ENCODE measurements at regions not wholly inside any gene's neighbourhood (a gene's known extent, or its start where the extent isn't known, plus 50 kb on each side); places are given as distances from the start of the nearest gene placed in this dataset.
A peak's percentile ranks its signal among the peaks of the same experiment; 100 is the strongest.
"Not testable (repeated sequence)": the region's sequence is repeated elsewhere in the genome, so short reads cannot be mapped to it uniquely, and the experiment has no call there.

DNA sequence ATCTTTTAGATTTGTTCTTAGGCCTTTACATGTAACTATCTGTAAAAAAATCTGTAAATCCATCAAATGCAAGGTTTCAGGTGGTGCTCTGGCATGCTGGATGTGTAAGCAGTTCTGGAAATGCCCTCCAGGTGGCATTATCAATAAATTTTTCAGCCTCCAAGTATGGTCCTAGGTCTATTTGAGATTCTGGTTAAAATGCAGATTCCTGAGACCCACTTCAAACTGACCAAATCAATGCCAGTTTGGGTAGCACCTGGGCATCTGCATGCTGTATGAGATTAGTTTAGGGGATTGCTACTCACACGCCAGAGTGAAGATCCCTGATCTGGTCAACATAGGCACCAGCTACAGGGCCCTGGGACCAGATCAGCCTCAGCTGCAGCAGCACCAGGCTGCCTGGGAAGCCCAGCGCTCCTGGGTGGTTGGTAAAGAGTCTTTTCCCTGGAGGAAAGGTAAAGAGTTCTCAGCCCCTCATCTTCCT lies 507.3 kb upstream of the CITED2 start:
- peak; percentile 48 for DNase-seq

DNA sequence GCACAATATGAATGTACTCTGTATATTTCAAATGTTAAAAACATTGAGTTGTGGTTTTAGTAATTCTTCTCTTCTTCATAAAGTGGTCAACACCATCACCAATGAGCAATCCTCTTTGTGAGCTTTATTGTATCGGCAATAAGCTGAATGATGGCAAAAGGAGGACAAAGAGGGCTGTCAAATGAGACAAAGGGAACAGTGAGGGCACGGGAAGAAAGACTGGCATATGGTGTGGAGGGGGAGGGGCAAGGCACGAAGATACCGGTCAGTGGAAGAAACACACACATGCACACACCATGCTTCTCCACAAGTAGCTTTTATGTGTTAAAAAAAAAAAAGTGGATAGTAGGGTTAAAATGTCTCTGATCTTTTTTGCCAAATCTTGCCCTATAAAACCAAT lies 506.8 kb upstream of the CITED2 start:
- DNase-seq = no peak

GRCh38 chr6:139879823-139880356 lies 505.4 kb upstream of the CITED2 start:
- DNase-seq = no peak

DNA sequence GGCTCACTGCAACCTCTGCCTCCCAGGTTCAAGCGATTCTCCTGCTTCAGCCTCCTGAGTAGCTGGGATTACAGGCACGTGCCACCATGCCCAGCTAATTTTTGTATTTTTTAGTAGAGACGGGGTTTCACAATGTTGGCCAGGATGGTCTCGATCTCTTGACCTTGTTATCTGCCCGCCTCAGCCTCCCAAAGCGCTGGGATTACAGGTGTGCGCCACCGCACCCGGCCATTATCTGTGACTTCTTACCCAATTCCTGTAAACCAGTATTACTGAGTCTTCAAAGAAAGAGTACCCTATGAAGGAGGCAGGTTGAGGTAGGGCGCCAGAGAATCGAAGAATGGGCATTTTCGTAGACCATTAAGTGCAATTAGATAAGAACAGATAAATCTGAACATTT lies 504.8 kb upstream of the CITED2 start:
- not testable (repeated sequence) for DNase-seq

- DNase-seq = no peak
Measured at GRCh38 chr6:139877828-139878405, 503.5 kb upstream of the CITED2 start.

DNA sequence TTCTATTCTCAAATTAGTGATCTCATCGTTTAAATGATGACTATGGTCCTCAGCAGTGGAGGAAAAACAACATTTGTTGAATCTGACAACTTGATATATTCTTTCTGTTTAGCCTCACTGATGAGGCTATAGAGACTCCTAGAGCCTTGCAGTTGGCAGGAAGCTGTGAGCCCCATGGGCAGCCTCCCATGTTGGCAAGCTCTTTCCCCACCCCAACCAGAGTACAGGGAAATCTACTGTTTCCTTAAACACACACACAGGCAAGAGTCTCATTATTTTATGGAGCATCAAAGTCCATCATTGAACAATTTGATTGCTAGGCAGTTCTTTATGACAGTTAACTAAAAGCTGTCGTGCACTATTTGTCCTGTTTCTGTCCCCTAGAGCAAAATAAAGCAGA lies 498.2 kb upstream of the CITED2 start:
- DNase-seq = no peak

DNA sequence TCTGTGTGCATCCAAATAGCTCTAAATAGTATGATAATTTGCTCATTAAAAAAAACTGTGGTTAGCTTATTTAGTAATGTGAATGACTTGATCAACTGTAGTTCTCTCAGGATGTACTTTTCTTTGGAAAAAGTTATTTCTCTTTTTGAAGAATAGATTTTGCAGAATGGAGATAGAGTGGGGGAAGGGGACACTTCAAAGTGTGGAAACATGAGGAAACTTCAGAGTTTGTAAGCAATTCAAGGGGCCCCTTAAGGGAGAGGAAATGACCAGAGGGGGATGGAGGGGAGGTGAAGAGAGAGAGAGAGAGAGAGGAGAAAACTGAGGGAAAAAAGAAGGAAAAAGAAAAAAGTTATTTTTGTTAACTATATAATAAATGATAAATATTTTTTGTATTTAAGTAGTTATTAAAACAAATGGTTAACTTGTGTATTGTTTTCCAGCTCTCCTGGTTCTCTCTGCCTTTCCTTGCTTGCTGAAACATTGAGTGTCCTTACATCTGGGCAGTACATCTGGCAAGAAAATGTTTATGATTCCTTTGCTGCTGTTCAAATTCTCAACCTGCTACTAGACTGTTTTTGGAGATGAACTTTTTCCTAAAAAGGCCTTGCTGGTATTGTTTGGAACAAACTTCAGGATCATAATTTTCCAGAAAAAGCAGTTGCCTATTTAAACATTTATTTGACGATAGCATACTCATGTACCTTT lies 497.5 kb upstream of the CITED2 start:
- no peak for DNase-seq

- DNase-seq = no peak
Measured at GRCh38 chr6:139871165-139871710, 496.8 kb upstream of the CITED2 start.

GRCh38 chr6:139868576-139868975 lies 494.1 kb upstream of the CITED2 start:
- DNase-seq = peak; percentile 60

DNA sequence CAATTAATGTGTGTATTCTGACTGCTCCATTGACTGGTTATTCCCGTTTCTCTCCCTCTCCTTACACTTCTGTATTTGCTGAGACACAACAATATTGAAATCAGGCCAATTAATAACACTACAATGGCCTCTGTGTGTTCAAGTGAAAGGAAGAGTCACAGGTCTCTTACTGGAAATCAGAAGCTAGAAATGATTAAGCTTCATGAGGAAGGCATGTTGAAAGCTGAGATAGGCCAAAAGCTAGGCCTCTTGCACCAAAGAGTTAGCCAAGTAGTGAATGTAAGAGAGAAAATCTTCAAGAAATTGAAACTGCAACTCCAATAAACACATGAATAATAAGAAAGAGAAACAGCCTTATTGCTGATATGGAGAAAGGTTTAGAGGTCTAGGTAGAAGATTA lies 489.5 kb upstream of the CITED2 start:
- no peak for DNase-seq

- no peak for DNase-seq
Measured at GRCh38 chr6:139863346-139863745, 488.9 kb upstream of the CITED2 start.

DNA sequence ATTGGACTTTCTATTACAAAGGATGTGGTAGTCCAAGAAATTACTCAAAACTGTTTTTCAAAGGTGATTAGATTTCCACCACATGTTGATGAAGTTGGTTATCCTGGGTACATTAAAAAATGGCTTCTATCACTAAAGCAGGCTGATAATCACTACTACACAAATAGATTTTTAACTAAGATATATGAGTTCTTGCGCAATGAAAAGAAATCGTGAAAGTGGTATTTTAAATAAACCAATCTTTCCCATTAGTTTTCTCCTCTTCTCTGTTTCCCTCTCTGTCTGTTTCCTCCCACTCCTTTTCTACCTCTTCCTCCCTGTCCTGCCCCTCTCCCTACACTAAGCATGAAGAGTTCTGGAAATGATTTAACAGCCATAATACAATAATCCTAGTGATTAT lies 487.9 kb upstream of the CITED2 start:
- no peak for DNase-seq

GRCh38 chr6:139860203-139860602 lies 485.8 kb upstream of the CITED2 start:
- DNase-seq = no peak

GRCh38 chr6:139858429-139858828 lies 484.0 kb upstream of the CITED2 start:
- DNase-seq = no peak

DNA sequence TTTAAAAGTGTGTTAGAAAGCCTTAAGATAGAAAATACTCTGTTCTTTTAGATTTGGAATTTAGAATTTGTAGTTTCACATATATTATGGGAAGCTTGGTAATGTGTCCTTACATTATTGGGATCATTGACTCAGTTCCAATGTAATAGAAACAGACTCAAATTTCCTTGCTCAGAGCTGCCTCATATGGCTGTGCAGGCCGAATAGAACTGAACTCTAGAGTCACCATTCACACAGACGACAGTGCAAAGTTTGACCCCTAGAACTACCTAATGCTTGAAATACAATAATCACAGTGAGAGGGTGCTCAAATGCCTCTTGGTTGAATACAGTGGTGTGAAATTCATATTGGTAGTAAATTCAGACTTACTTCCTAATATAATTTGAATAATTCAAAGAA lies 482.7 kb upstream of the CITED2 start:
- no peak for DNase-seq

DNA sequence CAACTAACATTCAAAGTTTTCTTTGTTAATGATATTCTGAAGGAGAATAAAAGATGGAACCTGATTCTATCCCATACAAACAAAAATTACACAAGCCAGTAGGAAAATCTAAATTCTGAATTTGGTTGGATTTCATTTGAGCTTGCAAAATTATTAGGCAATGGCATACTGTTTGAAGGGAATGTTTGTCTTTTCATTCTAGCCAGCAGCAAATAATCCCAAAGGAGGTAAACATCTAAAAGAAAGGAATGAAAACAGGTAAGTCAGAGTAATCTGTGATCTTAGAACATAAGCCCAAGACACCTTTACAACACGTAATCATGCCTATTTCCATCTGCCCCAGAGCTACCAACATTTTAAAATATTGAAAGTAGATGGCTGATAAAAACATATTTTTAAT lies 482.1 kb upstream of the CITED2 start:
- DNase-seq = no peak

DNA sequence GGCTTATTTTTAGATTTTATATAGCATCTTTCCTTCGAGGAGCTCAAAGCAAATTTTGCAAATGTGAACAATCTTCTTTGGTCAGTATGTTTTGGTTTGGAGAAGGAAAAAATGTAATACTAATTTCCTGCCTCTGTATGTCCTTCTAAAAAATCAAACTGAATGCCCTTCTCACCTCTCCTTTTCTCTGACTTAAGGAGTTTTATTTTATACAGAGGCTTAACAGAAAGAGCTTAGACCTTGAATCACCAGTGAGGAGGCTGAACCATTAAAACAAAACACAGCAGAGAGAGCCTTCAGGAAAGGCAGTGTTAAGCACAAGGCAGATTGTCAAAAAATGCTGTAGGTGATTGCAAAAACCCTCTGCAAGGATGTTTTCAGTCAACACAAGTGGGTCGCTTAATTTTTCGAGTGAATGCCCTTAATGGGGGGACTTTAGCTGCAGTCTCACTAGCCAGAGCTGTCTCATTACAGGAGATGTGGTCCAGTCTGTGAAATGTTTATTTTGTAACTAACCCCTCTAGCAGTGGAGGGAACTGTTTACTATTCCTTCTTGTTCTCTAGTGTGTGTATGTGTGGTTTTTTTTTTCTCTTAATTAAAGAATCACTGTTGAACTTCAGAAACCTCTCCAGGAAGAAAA lies 481.3 kb upstream of the CITED2 start:
- no peak for DNase-seq

DNA sequence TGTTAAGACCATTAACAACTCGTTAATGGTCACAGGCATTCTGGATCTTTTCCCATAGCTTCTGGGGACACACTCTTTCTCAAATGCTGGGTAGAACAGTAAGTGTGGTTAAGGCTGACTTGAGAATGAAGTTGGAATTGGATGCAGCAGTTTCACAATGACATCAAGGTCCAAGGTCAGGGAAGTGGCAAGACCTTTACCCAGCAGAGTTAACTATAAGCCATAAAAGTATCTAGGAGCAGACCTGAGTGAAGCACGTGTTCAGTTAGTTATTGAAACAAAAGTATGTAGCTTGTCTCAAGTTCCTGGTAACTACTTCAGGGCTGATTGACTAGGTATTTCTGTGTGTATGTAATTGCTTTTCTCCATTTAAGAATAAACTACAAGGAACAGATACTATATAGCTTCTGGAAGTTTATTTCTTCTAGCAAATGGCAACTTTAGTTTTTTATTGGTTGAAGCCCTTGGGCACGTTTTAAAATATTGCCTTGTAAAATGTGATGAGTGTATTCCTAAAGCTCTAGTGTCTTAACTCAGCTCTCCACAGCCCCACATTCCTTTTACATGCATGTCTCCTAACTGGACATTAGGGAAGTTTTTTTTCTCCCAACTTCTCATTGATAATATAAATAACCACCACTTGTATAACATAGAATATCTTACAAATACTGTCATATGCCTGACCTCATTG lies 479.0 kb upstream of the CITED2 start:
- DNase-seq = peak; percentile 82

DNA sequence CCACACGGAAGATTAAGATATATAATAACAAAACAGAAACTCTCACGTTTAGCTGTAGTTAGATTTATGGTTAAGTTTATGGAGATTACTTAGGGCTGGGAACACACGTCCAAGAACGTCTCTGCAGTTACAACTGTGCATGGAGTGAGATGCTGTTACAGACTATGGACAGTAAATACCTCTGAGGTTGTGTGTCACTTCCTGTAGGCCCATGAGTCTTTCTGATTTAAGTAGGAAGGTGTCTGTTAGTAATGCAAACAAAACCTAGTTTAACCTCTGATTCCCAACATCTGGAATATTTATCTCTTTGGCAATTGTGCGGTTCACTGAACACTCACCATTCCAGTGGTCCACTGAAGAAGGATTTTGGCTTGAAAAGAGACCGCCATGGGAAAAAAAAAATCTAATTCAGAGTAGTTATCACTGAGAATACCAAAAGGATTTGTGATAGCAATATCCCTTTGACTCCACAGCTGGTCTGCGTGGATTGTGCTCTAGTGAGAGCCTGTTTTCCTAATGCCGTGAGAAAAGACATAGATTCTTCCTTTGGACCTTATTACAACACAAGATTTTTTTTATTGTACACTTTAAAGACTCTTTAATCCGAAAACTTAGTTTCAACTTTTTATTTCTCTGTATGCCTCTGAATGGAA lies 478.2 kb upstream of the CITED2 start:
- DNase-seq = peak; percentile 18

DNA sequence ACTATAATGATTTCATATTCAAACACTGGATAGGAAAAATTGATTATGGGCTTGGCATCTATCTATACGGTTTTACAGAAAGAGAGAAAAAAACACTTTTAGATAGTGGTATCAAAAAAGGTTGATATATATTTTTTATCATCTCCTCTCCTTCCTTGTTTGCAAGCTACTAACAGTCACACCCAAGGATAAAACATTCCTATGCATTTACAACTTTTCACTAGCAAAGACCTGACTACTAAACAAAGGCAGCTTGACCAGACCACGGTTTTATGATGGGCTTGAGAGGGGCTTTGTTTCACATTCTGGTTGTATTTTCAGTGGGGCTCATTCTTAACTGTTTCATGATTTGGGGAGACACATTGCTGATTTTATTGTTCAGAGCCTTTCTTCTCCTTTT lies 477.6 kb upstream of the CITED2 start:
- DNase-seq = no peak

DNA sequence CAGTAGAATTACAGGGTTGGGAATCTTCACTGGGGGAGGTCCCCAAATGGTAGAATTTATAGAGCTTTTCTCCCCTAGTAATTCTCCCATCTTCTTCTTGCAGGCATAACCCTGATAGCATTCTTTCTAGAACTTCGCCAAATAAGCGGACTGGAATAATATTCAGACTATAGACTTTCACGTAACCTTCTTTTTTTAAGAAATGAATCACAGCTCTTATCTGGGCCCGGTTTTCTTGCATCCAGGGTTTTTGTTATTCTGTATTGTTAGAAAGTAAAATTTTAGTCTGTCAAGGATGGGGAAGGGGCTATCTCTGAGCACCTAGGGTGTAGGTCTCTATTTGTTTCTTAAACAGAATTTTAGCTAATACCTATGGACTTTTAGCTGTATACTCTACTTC lies 476.8 kb upstream of the CITED2 start:
- DNase-seq = no peak

DNA sequence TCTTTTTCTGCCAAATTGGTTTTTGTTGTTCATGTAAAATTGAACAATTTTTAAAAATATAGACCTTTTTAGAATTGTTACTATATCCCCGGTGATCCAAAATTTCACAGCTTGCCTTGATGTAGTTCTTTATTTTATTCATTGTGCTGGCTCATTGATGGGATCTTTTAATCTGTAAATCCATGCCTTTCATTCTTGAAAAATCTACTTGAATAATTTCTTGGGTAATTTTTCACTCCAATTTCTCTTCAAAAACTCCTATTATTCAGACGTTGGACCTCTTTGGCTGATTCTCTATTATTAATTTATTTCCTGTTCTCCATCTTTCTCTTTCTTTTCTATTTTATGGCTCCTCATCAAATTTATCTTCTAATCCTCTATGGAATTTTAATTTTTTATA lies 476.1 kb upstream of the CITED2 start:
- DNase-seq = no peak

GRCh38 chr6:139847457-139847813 lies 473.0 kb upstream of the CITED2 start:
- no peak for DNase-seq
